ENCODE measurements at regions not wholly inside any gene's neighbourhood (a gene's known extent, or its start where the extent isn't known, plus 50 kb on each side); places are given as distances from the start of the nearest gene placed in this dataset.

DNA sequence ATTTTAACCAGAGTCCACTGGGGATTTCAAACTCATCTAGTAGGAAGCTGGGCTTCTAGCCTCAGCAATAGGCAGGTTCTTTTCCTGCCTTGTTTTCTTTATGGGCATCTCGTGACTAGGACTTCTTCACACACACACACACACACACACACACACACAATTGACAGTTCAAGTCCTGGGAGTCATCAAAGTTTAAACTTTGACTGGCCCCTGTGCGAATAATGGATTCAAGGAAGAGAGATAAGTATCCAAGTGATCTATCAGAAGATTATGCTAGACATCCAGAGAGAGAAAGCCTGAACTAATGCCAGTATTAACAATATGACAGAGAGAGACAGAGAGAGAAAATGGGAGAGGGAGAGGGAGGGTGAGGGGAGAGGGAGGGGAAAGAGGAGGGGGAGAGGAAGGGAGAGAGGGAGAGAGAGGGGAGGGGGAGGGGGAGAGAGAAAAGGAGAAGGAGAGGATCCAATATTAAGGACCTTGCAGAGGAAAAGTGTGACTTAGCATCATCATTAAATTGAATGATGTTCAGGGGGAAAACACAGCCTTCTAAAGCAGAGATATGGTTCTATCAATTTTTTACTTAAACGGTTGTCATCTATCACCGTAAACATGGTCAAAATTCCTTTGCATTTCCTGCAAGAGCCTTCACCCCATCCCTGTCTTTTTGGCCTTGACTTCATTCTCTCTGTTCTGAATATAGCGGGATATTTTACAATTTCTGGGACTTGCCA lies 327.6 kb upstream of the ZEB2 start:
- TF ChIP-seq CTCF (IDR thresholded peaks at IDR 0.05; ENCODE audit: insufficient read depth, low read depth, low read length) = no peak
- no peak for TF ChIP-seq EZH2 (IDR thresholded peaks at IDR 0.05; ENCODE audit: insufficient read depth, low read length)

All from astrocyte (in vitro differentiated cells and primary cell).